Esophagus squamous epithelium (tissue), 4 donors: ENCODE measurements at regions not wholly inside any gene's neighbourhood (a gene's known extent, or its start where the extent isn't known, plus 50 kb on each side); places are given as distances from the start of the nearest gene placed in this dataset.

ENCODE experiments used
- POLR2A ChIP-seq, 4 donors: fragments of 450-650 bp; IDR thresholded peaks; one replicate each; pipeline ENCODE4 v1.6.1; 2017; ENCODE audit warnings: antibody characterized with exemption in 4 of 4, mild to moderate bottlenecking in 4 of 4, moderate library complexity in 3 of 4
- TF ChIP-seq, protein P1 (sequence below), 6 experiments: fragments of 450-650 bp in 4 of 6; fragments of 200-600 bp in 2 of 6; sonication (generic) in 2 of 6; IDR thresholded peaks; one replicate each; pipeline ENCODE4 v1.5.1; 2016 to 2019; ENCODE audit warnings: antibody characterized with exemption in 6 of 6, mild to moderate bottlenecking in 4 of 6, moderate library complexity in 4 of 6

DNA sequence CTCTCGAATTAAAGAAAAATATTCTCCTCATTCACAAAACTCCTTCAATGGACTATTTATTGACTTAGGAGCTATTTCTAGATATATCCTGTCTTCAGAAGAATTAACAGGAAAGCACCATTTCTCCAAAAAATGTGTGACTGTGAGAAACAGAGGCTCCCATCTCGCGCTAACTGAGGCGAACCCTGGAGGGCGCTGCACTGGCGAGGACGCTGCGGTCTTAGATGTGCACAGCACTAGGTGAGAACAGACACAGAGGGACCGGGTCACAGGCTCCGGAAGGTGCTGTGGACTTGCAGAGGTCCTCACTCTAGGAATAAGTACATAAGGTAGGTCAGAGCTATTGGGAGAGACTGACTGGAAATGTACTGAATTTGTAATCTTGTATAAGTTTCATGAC lies 229.7 kb upstream of the SLC35G4 start:
- TF ChIP-seq, protein P1, sequence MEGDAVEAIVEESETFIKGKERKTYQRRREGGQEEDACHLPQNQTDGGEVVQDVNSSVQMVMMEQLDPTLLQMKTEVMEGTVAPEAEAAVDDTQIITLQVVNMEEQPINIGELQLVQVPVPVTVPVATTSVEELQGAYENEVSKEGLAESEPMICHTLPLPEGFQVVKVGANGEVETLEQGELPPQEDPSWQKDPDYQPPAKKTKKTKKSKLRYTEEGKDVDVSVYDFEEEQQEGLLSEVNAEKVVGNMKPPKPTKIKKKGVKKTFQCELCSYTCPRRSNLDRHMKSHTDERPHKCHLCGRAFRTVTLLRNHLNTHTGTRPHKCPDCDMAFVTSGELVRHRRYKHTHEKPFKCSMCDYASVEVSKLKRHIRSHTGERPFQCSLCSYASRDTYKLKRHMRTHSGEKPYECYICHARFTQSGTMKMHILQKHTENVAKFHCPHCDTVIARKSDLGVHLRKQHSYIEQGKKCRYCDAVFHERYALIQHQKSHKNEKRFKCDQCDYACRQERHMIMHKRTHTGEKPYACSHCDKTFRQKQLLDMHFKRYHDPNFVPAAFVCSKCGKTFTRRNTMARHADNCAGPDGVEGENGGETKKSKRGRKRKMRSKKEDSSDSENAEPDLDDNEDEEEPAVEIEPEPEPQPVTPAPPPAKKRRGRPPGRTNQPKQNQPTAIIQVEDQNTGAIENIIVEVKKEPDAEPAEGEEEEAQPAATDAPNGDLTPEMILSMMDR (IDR thresholded peaks at IDR 0.05): no peak
- no peak for TF ChIP-seq POLR2A (IDR thresholded peaks at IDR 0.05)
